ENCODE measurements at regions not wholly inside any gene's neighbourhood (a gene's known extent, or its start where the extent isn't known, plus 50 kb on each side); places are given as distances from the start of the nearest gene placed in this dataset.
"Not testable (repeated sequence)": the region's sequence is repeated elsewhere in the genome, so short reads cannot be mapped to it uniquely, and the experiment has no call there.

DNA sequence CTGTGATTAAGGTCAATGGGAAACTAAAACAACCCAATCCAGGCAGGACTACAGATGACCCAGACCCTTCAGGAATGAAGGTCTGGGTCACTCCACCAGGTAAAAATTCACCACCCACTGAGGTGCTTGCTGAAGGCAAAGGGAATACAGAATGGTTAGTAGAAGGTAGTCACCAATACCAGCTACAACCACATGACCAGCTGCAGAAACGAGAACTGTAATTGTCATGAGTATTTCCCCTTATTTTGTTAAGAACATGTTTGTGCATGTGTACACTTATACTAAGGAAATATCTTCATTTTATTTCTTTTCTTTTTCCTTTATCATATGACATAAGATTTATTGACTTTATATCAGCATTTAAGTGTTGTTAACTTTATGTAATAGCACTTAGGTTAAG, 126.1 kb upstream of the ZC3H12C start:
- H3K27me3 Mint-ChIP-seq (ENCODE audit: insufficient read depth); H3K36me3 ChIP-seq (ENCODE audit: control insufficient read depth, insufficient read depth, low read length); H3K9me3 Mint-ChIP-seq; H3K27ac ChIP-seq (ENCODE audit: low read depth, low read length); H3K9ac ChIP-seq (ENCODE audit: extremely low read depth, low read length, poor library complexity, severe bottlenecking); H3K4me1 ChIP-seq (ENCODE audit: control insufficient read depth, insufficient read depth, low read length); H3K4me1 Mint-ChIP-seq; H3K9me3 ChIP-seq (ENCODE audit: control insufficient read depth, low read length); H3K27ac Mint-ChIP-seq; H3K4me3 ChIP-seq (ENCODE audit: low read length); H3K36me3 Mint-ChIP-seq (ENCODE audit: low read depth); DNase-seq; H3K27me3 ChIP-seq (ENCODE audit: control insufficient read depth, insufficient read depth, low read length, poor library complexity, severe bottlenecking); H3K4me3 Mint-ChIP-seq: not testable (repeated sequence)
- no CpG with 5 or more reads among the region's 1 CpG for WGBS, 2 experiments (ENCODE audit: insufficient coverage in 1 of 2, insufficient read length in 1 of 2)

DNA sequence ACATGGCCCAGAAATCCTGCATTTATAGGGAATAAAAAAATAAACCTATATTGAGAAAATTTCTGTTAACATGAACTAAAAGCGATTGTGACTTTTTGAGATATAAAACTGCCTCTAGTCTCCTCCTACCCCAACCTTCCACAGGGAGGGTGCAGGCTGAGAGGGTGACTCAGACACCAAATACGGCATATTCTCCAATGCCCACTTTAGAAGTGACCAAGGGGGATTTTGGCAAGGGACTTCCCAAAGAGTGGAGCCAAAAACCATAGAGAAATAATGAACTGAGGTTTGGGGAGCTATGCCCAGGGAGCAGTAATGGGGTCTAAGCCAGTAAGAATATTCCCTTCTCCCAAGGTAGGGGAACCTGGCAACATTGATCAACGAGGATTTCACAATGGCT, 124.9 kb upstream of the ZC3H12C start:
- Mint-ChIP-seq H3K27me3 (ENCODE audit: insufficient read depth) (no peaks in the 10 kb centered on the region), H3K9me3 (no peaks in the 10 kb centered on the region), H3K4me3 (no peak overlapping the region), H3K4me1 (no peaks in the 10 kb centered on the region), H3K36me3 (ENCODE audit: low read depth) (no peaks in the 10 kb centered on the region), H3K27ac (no peak overlapping the region)
- DNase-seq, result no peak
- TF ChIP-seq, protein P1, sequence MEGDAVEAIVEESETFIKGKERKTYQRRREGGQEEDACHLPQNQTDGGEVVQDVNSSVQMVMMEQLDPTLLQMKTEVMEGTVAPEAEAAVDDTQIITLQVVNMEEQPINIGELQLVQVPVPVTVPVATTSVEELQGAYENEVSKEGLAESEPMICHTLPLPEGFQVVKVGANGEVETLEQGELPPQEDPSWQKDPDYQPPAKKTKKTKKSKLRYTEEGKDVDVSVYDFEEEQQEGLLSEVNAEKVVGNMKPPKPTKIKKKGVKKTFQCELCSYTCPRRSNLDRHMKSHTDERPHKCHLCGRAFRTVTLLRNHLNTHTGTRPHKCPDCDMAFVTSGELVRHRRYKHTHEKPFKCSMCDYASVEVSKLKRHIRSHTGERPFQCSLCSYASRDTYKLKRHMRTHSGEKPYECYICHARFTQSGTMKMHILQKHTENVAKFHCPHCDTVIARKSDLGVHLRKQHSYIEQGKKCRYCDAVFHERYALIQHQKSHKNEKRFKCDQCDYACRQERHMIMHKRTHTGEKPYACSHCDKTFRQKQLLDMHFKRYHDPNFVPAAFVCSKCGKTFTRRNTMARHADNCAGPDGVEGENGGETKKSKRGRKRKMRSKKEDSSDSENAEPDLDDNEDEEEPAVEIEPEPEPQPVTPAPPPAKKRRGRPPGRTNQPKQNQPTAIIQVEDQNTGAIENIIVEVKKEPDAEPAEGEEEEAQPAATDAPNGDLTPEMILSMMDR (conservative IDR thresholded peaks at IDR 0.05), result no peak
- Histone ChIP-seq H3K27ac (ENCODE audit: low read depth, low read length) (no peak overlapping the region), H3K4me1 (ENCODE audit: control insufficient read depth, insufficient read depth, low read length) (no peaks in the 10 kb centered on the region), H3K4me3 (ENCODE audit: low read length) (no peak overlapping the region), H3K27me3 (ENCODE audit: control insufficient read depth, insufficient read depth, low read length, poor library complexity, severe bottlenecking) (no peaks in the 10 kb centered on the region), H3K9me3 (ENCODE audit: control insufficient read depth, low read length) (no peaks in the 10 kb centered on the region), H3K36me3 (ENCODE audit: control insufficient read depth, insufficient read depth, low read length) (no peaks in the 10 kb centered on the region), H3K9ac (ENCODE audit: extremely low read depth, low read length, poor library complexity, severe bottlenecking) (no peak overlapping the region)
- 93 to 97% methylated on average over 2 to 3 of the region's 3 CpGs for WGBS, 2 experiments (ENCODE audit: insufficient coverage in 1 of 2, insufficient read length in 1 of 2)

DNA sequence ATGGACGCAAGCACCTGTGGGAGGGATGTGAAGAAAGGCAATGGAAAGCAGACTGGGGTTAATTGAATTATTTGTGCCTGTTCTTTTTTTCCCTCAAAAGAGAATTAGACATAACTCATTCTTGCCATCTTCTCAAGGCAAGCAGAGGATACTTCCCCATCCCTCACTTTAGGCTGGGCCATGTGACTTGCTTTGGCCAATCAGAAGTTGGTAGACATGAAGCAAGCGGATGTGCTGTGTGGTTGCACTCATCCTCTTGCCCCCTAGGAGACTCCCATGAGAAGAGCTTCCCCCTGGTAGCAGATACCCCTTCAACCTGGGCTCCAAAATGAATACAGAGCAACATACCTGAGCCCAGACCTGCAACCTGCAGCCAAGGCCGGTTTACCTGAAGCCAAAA, 124.4 kb upstream of the ZC3H12C start:
- Histone ChIP-seq H3K27ac (ENCODE audit: low read depth, low read length) (no peak overlapping the region), H3K4me1 (ENCODE audit: control insufficient read depth, insufficient read depth, low read length) (no peaks in the 10 kb centered on the region), H3K27me3 (ENCODE audit: control insufficient read depth, insufficient read depth, low read length, poor library complexity, severe bottlenecking) (no peaks in the 10 kb centered on the region), H3K4me3 (ENCODE audit: low read length) (no peak overlapping the region), H3K9me3 (ENCODE audit: control insufficient read depth, low read length) (no peaks in the 10 kb centered on the region), H3K9ac (ENCODE audit: extremely low read depth, low read length, poor library complexity, severe bottlenecking) (no peak overlapping the region), H3K36me3 (ENCODE audit: control insufficient read depth, insufficient read depth, low read length) (no peaks in the 10 kb centered on the region)
- TF ChIP-seq, protein P1 (conservative IDR thresholded peaks at IDR 0.05), result no peak
- DNase-seq, result no peak
- Mint-ChIP-seq H3K36me3 (ENCODE audit: low read depth) (no peaks in the 10 kb centered on the region), H3K27ac (no peak overlapping the region), H3K9me3 (no peaks in the 10 kb centered on the region), H3K4me1 (no peaks in the 10 kb centered on the region), H3K4me3 (no peak overlapping the region), H3K27me3 (ENCODE audit: insufficient read depth) (no peaks in the 10 kb centered on the region)
- WGBS, 2 experiments (ENCODE audit: insufficient coverage in 1 of 2, insufficient read length in 1 of 2), result 99 to 100% methylated on average over 2 to 3 of the region's 3 CpGs

DNA sequence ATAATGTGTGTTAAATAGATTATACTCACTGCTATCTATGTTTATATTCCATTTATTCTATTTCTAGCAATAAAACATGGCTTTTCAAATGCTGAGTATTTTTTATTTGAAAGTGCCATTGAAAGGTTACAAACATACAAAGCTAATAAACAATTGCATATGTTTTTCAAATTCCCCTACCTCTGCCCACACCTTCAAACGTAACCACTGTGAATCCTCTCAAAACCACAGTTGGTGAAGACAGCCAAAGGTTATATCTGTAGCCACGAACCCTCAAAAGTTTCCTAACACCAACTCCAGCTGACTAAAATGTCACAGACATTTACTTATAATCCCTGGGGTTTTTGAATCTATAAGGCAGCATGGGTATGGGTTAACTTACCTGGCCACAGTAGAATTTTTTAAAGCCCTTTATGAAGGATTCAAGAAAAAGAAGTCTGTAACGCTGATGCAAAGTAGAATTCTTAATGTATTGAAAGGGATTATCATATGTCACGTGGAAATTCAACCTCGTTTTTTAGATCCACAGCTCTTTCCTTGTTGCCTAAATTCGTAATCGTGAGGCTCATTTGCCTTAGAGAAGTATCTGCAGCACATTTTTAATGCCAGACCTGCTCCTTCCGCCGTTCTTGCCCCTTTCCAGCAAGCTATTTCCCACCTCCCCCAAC, 122.5 kb upstream of the ZC3H12C start:
- H3K36me3 Mint-ChIP-seq (ENCODE audit: low read depth), result no peaks in the 10 kb centered on the region
- no peak overlapping the region for H3K27ac ChIP-seq (ENCODE audit: low read depth, low read length)
- no peaks in the 10 kb centered on the region for H3K9me3 Mint-ChIP-seq
- H3K4me3 Mint-ChIP-seq, result no peak overlapping the region
- H3K9me3 ChIP-seq (ENCODE audit: control insufficient read depth, low read length), result no peaks in the 10 kb centered on the region
- no peaks in the 10 kb centered on the region for H3K27me3 ChIP-seq (ENCODE audit: control insufficient read depth, insufficient read depth, low read length, poor library complexity, severe bottlenecking)
- no peak overlapping the region for H3K4me3 ChIP-seq (ENCODE audit: low read length)
- 90 to 91% methylated on average over 4 to 9 of the region's 9 CpGs for WGBS, 2 experiments (ENCODE audit: insufficient coverage in 1 of 2, insufficient read length in 1 of 2)
- H3K27me3 Mint-ChIP-seq (ENCODE audit: insufficient read depth), result no peaks in the 10 kb centered on the region
- H3K27ac Mint-ChIP-seq, result no peak overlapping the region
- no peaks in the 10 kb centered on the region for H3K36me3 ChIP-seq (ENCODE audit: control insufficient read depth, insufficient read depth, low read length)
- H3K4me1 Mint-ChIP-seq, result no peaks in the 10 kb centered on the region
- TF ChIP-seq, protein P1 (conservative IDR thresholded peaks at IDR 0.05), result no peak
- H3K4me1 ChIP-seq (ENCODE audit: control insufficient read depth, insufficient read depth, low read length), result no peaks in the 10 kb centered on the region
- H3K9ac ChIP-seq (ENCODE audit: extremely low read depth, low read length, poor library complexity, severe bottlenecking), result no peak overlapping the region
- DNase-seq, result no peak
